Stimulated activated CD8-positive, alpha-beta memory T cell treated with anti-CD3 and anti-CD28 coated beads, Interleukin-7, amount 100 ng/mL, for 48 hours (primary cell): ENCODE measurements at regions not wholly inside any gene's neighbourhood (a gene's known extent, or its start where the extent isn't known, plus 50 kb on each side); places are given as distances from the start of the nearest gene placed in this dataset.
"Not testable (repeated sequence)": the region's sequence is repeated elsewhere in the genome, so short reads cannot be mapped to it uniquely, and the experiment has no call there.

Experiments used
- DNase-seq, 2 donors: peaks; one replicate each; pipeline ENCODE4 v3.0.0-alpha.2; 2020; ENCODE audit warnings: low read depth in 1 of 2; ENCODE audit errors: extremely low read depth in 1 of 2

- DNase-seq = no peak
Observed at GRCh38 chr13:59061621-59062020, 1102.1 kb downstream of the DIAPH3 start.

- no peak for DNase-seq
Observed at GRCh38 chr13:59064042-59064441, 1099.7 kb downstream of the DIAPH3 start.

- not testable (repeated sequence) for DNase-seq
Observed at GRCh38 chr13:59076386-59076785, 1087.3 kb downstream of the DIAPH3 start.

GRCh38 chr13:59086147-59086546, 1077.6 kb downstream of the DIAPH3 start:
- DNase-seq = no peak

- DNase-seq = no peak
Observed at GRCh38 chr13:59088716-59089115, 1075.0 kb downstream of the DIAPH3 start.

GRCh38 chr13:59094181-59094580, 1069.5 kb downstream of the DIAPH3 start:
- DNase-seq = no peak

GRCh38 chr13:59099182-59099974, 1064.3 kb downstream of the DIAPH3 start:
- DNase-seq = no peak

- no peak for DNase-seq
Observed at GRCh38 chr13:59103004-59103768, 1060.5 kb downstream of the DIAPH3 start.

GRCh38 chr13:59111751-59112171, 1052.0 kb downstream of the DIAPH3 start:
- DNase-seq = no peak

GRCh38 chr13:59112221-59112718, 1051.5 kb downstream of the DIAPH3 start:
- no peak for DNase-seq

GRCh38 chr13:59119475-59119874, 1044.3 kb downstream of the DIAPH3 start:
- DNase-seq = no peak

- DNase-seq = no peak
Observed at GRCh38 chr13:59120297-59120843, 1043.4 kb downstream of the DIAPH3 start.

- DNase-seq = no peak
Observed at GRCh38 chr13:59121507-59121906, 1042.2 kb downstream of the DIAPH3 start.

- no peak for DNase-seq
Observed at GRCh38 chr13:59126474-59126873, 1037.3 kb downstream of the DIAPH3 start.

GRCh38 chr13:59133903-59134302, 1029.8 kb downstream of the DIAPH3 start:
- no peak for DNase-seq

- no peak for DNase-seq
Observed at GRCh38 chr13:59144700-59145099, 1019.0 kb downstream of the DIAPH3 start.

- no peak for DNase-seq
Observed at GRCh38 chr13:59145381-59145780, 1018.3 kb downstream of the DIAPH3 start.

GRCh38 chr13:59157181-59157580, 1006.5 kb downstream of the DIAPH3 start:
- no peak for DNase-seq

- no peak for DNase-seq
Observed at GRCh38 chr13:59166174-59166573, 997.6 kb downstream of the DIAPH3 start.

GRCh38 chr13:59172076-59172475, 991.7 kb downstream of the DIAPH3 start:
- no peak for DNase-seq

- no peak for DNase-seq
Observed at GRCh38 chr13:59176775-59177174, 987.0 kb downstream of the DIAPH3 start.

GRCh38 chr13:59178344-59178743, 985.4 kb downstream of the DIAPH3 start:
- no peak for DNase-seq
